GM19328 (cell line): ENCODE measurements at regions not wholly inside any gene's neighbourhood (a gene's known extent, or its start where the extent isn't known, plus 50 kb on each side); places are given as distances from the start of the nearest gene placed in this dataset.
"Not testable (repeated sequence)": the region's sequence is repeated elsewhere in the genome, so short reads cannot be mapped to it uniquely, and the experiment has no call there.

Source experiments
- ATAC-seq: cut with Tn5 transposase; IDR thresholded peaks from one replicate; pipeline ENCODE4 v1.9.1; 2021; ENCODE audit warnings: mild to moderate bottlenecking, moderate library complexity; ENCODE audit not compliant: unreplicated experiment

- ATAC-seq: no peak
Observed at GRCh38 chr16:65827231-65827630, 539.3 kb upstream of the CDH5 start.

- no peak for ATAC-seq
Observed at GRCh38 chr16:65825191-65825856, 541.2 kb upstream of the CDH5 start.

GRCh38 chr16:65822148-65822547 lies 544.3 kb upstream of the CDH5 start:
- no peak for ATAC-seq

GRCh38 chr16:65819136-65819898 lies 547.2 kb upstream of the CDH5 start:
- no peak for ATAC-seq

GRCh38 chr16:65817799-65818198 lies 548.7 kb upstream of the CDH5 start:
- ATAC-seq: no peak

DNA sequence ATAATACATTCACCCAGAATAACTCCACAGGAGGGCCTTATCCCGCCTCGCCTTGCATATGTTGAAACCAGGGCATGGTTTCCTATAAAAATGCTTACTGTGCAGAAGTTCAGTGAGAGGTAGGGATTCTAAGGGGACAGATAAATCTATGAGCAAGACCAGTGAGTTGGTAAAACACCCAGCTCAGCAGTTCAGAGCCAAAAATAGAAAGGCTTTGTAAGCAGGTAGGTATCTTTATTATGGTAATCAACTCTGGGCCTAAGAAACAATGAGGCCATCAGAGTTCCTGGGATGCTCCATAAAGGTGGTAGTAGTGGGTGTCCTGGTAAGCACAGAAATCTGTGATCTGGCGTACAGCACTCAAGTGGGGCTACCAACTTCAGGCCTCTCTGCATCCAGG lies 549.4 kb upstream of the CDH5 start:
- no peak for ATAC-seq

GRCh38 chr16:65816556-65816955 lies 549.9 kb upstream of the CDH5 start:
- no peak for ATAC-seq

- no peak for ATAC-seq
Observed at GRCh38 chr16:65815707-65816106, 550.8 kb upstream of the CDH5 start.

DNA sequence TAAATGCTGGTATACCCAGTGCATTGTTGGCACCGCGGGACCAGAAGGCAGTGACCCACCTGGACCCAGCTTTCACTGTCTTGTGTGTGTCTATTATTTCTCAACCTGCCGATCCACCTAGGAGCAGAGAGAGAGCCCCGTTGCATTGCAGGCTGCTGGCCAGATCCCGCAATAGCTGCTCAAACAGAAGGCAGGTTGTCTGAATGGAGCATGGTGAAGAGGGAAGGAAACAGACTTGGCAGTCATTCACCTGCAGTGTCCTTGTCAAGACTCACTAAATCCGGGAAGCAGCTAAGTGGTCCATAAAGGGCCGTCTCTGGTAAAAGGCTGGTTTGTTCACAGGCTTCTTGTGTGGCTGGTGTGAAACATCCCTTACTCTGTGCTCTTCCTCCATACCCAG lies 552.6 kb upstream of the CDH5 start:
- ATAC-seq: not testable (repeated sequence)

DNA sequence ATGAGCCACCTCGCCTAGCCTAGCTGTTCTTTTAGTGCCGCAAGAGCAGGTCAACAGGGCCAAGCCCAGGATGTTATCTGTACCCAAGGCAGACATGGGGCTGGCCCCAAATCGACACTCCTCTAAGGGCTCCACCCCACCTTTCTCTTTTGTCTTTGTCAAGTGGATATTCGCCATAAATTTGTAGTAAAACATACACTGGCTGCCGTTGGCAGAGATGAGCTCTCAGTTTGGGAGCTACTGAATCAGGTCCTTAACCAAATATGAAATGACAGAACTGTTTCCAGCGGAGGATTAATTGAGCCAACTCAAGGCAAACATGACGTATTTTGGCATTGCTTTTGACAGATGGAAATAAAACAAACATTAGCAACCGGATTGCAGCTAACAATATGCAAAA lies 556.9 kb upstream of the CDH5 start:
- ATAC-seq: no peak

GRCh38 chr16:65808790-65809189 lies 557.7 kb upstream of the CDH5 start:
- no peak for ATAC-seq

- ATAC-seq: no peak
Observed at GRCh38 chr16:65807858-65808257, 558.6 kb upstream of the CDH5 start.

DNA sequence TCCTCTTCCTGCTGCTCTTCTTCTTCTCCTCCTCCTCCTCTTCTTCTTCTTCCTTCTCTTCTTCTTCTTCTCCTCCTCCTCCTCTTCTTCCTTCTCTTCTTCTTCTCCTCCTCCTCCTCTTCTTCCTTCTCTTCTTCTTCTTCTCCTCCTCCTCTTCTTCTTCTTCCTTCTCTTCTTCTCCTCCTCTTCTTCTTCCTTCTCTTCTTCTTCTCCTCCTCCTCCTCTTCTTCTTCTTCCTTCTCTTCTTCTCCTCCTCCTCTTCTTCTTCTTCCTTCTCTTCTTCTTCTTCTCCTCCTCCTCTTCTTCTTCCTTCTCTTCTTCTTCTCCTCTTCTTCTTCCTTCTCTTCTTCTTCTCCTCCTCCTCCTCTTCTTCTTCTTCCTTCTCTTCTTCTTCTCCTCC lies 560.8 kb upstream of the CDH5 start:
- ATAC-seq: not testable (repeated sequence)

GRCh38 chr16:65796481-65796880 lies 570.0 kb upstream of the CDH5 start:
- no peak for ATAC-seq

DNA sequence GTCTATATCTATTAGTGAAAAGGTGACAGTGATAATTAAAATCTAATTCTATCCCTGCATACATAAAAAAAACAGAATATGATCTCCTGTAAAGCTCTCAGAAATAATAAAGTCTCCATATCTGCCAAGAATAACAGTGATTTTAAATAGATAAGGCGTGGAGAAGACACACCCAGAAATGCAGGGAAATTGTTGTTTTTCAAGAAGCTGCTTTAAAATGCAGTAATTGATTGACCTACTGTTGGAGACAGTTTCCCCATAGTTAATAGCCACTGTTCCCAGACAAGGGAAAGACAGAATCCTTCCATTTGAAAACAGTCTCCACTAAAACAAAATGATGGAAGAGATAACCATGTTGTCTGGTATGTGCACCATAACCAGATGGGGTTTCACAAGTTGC lies 571.5 kb upstream of the CDH5 start:
- ATAC-seq: no peak

- no peak for ATAC-seq
Observed at GRCh38 chr16:65793781-65794180, 572.7 kb upstream of the CDH5 start.

- no peak for ATAC-seq
Observed at GRCh38 chr16:65790768-65791167, 575.7 kb upstream of the CDH5 start.

GRCh38 chr16:65789161-65789945 lies 577.1 kb upstream of the CDH5 start:
- ATAC-seq: no peak

DNA sequence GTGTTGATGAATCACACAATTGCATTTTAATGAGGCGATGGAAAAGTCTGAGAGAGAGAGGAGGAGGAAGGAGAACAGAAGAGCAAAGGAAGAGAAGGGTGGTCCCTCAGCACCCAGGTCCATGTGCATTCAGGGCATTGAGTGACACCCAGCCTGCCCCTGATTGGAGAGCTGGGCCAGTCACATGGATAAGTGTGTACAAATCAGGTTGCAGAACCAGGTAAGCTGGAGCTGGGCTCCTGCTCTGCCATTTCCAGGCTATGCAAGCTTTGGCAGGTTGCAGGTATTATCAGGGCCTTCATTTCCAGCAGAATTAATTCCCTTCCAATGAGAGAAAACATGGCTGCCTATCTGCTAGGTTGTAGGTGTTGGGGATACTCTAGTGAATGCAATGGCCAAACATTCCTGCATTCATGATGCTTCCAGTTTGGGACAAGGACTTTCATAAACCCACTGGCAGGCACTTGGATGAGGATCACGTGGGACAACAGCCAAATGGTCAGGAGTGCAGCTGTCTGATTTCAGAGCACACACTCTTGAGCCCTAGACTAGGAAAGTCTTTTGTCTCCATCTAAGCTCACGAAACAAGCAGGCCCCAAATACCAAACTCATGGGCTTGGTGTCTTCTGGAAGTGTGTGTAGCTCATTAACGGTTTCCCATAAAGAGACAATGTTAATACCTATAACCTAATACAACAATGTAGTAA lies 577.9 kb upstream of the CDH5 start:
- no peak for ATAC-seq

DNA sequence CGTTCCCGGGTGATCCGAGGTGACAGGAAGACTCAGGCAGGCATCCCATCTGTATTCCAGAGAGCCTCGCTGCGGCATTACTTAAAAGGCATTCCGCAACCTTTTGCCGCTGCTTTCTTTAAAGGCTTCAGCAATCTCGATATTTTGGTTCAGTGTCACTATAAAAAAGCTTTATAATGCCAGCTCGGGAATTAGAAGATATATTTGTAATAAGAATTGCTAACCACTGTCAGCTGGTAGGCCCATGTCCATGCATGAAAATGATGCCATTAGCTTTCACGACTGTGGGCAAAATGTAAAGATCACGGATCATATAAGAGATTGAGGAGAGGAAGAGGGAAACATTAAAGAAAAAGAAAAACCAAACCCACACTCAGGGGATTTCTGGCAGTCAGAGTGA lies 578.6 kb upstream of the CDH5 start:
- ATAC-seq: no peak

DNA sequence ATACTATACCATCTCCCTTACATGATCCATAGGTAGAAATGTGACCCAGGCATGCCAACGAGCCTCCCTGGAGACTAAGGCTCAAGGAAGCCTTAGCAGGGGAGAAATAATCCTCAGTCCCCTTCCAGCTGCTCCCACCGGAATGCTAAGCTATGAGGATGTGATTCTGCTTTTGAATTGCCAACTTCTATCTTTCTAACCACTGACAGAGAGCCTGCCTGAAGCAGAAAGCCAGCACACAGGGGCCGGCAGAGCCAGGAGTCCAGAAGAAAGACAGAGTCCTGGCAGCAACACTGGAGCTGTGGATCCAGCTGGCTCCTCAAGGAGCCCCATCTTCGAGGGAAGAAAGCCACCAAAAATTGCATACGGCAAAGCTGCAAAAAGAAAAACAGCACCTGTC lies 579.6 kb upstream of the CDH5 start:
- no peak for ATAC-seq
